NCI-H1105 treated with DMSO at 0.1 percent for 48 hours (cell line): ENCODE measurements at regions not wholly inside any gene's neighbourhood (a gene's known extent, or its start where the extent isn't known, plus 50 kb on each side); places are given as distances from the start of the nearest gene placed in this dataset.

Experiments used
- DNase-seq: peaks from one replicate; lab custom pipeline; 2025; lab: John Stamatoyannopoulos, UW

- peak; percentile 71 for DNase-seq
Observed at GRCh38 chr10:25113191-25114035, 61.4 kb upstream of the GPR158 start.

GRCh38 chr10:25114036-25114411 is 60.8 kb upstream of the GPR158 start:
- DNase-seq: no peak

- no peak for DNase-seq
Observed at GRCh38 chr10:25117757-25118156, 57.0 kb upstream of the GPR158 start.

GRCh38 chr10:25120188-25120587 is 54.6 kb upstream of the GPR158 start:
- no peak for DNase-seq
